ENCODE measurements at regions not wholly inside any gene's neighbourhood (a gene's known extent, or its start where the extent isn't known, plus 50 kb on each side); places are given as distances from the start of the nearest gene placed in this dataset.
A peak's percentile ranks its signal among the peaks of the same experiment; 100 is the strongest.

GRCh38 chr17:77501751-77502625, 361.2 kb downstream of the SEC14L1 start:
- DNase-seq (ENCODE audit: low read depth in 3 of 3): no peak

- DNase-seq (ENCODE audit: low read depth in 3 of 3): no peak
These were observed 362.0 kb downstream of the SEC14L1 start for GRCh38 chr17:77502626-77503292.

GRCh38 chr17:77503293-77503655, 362.5 kb downstream of the SEC14L1 start:
- no peak for DNase-seq (ENCODE audit: low read depth in 3 of 3)

GRCh38 chr17:77503916-77504651, 363.3 kb downstream of the SEC14L1 start:
- no peak for DNase-seq (ENCODE audit: low read depth in 3 of 3)

GRCh38 chr17:77504652-77505155, 363.9 kb downstream of the SEC14L1 start:
- DNase-seq (ENCODE audit: low read depth in 3 of 3): no peak

GRCh38 chr17:77505181-77505639, 364.4 kb downstream of the SEC14L1 start:
- no peak for DNase-seq (ENCODE audit: low read depth in 3 of 3)

- no peak for DNase-seq (ENCODE audit: low read depth in 3 of 3)
These were observed 365.7 kb downstream of the SEC14L1 start for GRCh38 chr17:77506371-77506991.

- DNase-seq (ENCODE audit: low read depth in 3 of 3): no peak
These were observed 366.5 kb downstream of the SEC14L1 start for GRCh38 chr17:77507111-77507885.

GRCh38 chr17:77508047-77508715, 367.4 kb downstream of the SEC14L1 start:
- no peak for DNase-seq (ENCODE audit: low read depth in 3 of 3)

GRCh38 chr17:77509089-77509488, 368.3 kb downstream of the SEC14L1 start:
- no peak for DNase-seq (ENCODE audit: low read depth in 3 of 3)

GRCh38 chr17:77509599-77509998, 368.8 kb downstream of the SEC14L1 start:
- DNase-seq (ENCODE audit: low read depth in 3 of 3): no peak

GRCh38 chr17:77510133-77510796, 369.5 kb downstream of the SEC14L1 start:
- no peak for DNase-seq (ENCODE audit: low read depth in 3 of 3)

GRCh38 chr17:77511514-77512061, 370.8 kb downstream of the SEC14L1 start:
- DNase-seq (ENCODE audit: low read depth in 3 of 3): no peak

GRCh38 chr17:77512062-77512946, 371.5 kb downstream of the SEC14L1 start:
- no peak for DNase-seq (ENCODE audit: low read depth in 3 of 3)

GRCh38 chr17:77513045-77513444, 372.3 kb downstream of the SEC14L1 start:
- DNase-seq (ENCODE audit: low read depth in 3 of 3): no peak

GRCh38 chr17:77515227-77515626, 374.5 kb downstream of the SEC14L1 start:
- no peak for DNase-seq (ENCODE audit: low read depth in 3 of 3)

- peak in 1 of 3 donors; percentile 25 for DNase-seq (ENCODE audit: low read depth in 3 of 3)
These were observed 376.1 kb downstream of the SEC14L1 start for GRCh38 chr17:77516902-77517301.

GRCh38 chr17:77521076-77521475, 380.3 kb downstream of the SEC14L1 start:
- no peak for DNase-seq (ENCODE audit: low read depth in 3 of 3)

Measured in stimulated activated CD4-positive, alpha-beta T cell treated with anti-CD3 and anti-CD28 coated beads, TNF-alpha, amount 100 ng/mL, for 48 hours (primary cell).